ENCODE measurements at regions not wholly inside any gene's neighbourhood (a gene's known extent, or its start where the extent isn't known, plus 50 kb on each side); places are given as distances from the start of the nearest gene placed in this dataset.

DNA sequence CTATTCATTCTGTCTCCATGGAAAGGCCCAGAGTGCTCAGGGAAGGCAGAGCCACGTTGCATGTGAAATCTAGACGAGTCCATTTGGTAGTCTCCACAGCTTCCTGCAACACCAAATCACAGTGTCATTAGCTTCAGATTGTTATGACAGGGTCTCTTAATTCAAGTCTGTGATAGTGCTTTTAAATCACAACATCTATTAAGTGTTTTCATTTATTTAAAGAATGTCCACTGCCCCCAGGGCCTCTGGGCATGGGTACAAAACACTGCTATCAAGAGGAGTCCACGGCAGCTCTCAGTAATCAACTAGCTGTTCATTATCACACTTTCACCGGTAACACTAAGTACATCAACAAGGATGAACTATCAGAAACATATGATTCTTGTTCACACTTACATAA, 455.9 kb upstream of the JARID2 start:
- peaks cover 25% of the 10 kb centered on the region for H3K4me1 ChIP-seq (ENCODE audit: control insufficient read depth, insufficient read depth, low read length)
- WGBS, 2 experiments: 91 to 92% methylated on average over 4 of the region's 4 CpGs
- no peak overlapping the region for H3K4me3 ChIP-seq (ENCODE audit: insufficient read depth, low read depth, low read length)
- H3K9me3 ChIP-seq (ENCODE audit: control insufficient read depth, low read length): no peaks in the 10 kb centered on the region
- H3K27ac ChIP-seq (ENCODE audit: insufficient read depth, low read depth, low read length, poor library complexity, severe bottlenecking): no peak overlapping the region
- no peaks in the 10 kb centered on the region for H3K36me3 ChIP-seq (ENCODE audit: control insufficient read depth, insufficient read depth, low read length)
- H3K27me3 ChIP-seq (ENCODE audit: control insufficient read depth, insufficient read depth, low read length, poor library complexity, severe bottlenecking): no peaks in the 10 kb centered on the region

GRCh38 chr6:14790976-14791375, 454.9 kb upstream of the JARID2 start:
- Histone ChIP-seq H3K36me3 (ENCODE audit: control insufficient read depth, insufficient read depth, low read length) (no peaks in the 10 kb centered on the region), H3K4me1 (ENCODE audit: control insufficient read depth, insufficient read depth, low read length) (peaks cover 16% of the 10 kb centered on the region)
- WGBS, 2 experiments: 95 to 100% methylated on average over 1 of the region's 1 CpG

GRCh38 chr6:14791526-14791925, 454.3 kb upstream of the JARID2 start:
- peaks cover 13% of the 10 kb centered on the region for H3K4me1 ChIP-seq (ENCODE audit: control insufficient read depth, insufficient read depth, low read length)
- 50 to 80% methylated on average over 1 of the region's 2 CpGs for WGBS, 2 experiments

More at GRCh38 chr6:14790976-14791375, 454.9 kb upstream of the JARID2 start:
- Histone ChIP-seq H3K9me3 (ENCODE audit: control insufficient read depth, low read length) (no peaks in the 10 kb centered on the region), H3K27ac (ENCODE audit: insufficient read depth, low read depth, low read length, poor library complexity, severe bottlenecking) (no peak overlapping the region), H3K27me3 (ENCODE audit: control insufficient read depth, insufficient read depth, low read length, poor library complexity, severe bottlenecking) (no peaks in the 10 kb centered on the region), H3K4me3 (ENCODE audit: insufficient read depth, low read depth, low read length) (no peak overlapping the region)

DNA sequence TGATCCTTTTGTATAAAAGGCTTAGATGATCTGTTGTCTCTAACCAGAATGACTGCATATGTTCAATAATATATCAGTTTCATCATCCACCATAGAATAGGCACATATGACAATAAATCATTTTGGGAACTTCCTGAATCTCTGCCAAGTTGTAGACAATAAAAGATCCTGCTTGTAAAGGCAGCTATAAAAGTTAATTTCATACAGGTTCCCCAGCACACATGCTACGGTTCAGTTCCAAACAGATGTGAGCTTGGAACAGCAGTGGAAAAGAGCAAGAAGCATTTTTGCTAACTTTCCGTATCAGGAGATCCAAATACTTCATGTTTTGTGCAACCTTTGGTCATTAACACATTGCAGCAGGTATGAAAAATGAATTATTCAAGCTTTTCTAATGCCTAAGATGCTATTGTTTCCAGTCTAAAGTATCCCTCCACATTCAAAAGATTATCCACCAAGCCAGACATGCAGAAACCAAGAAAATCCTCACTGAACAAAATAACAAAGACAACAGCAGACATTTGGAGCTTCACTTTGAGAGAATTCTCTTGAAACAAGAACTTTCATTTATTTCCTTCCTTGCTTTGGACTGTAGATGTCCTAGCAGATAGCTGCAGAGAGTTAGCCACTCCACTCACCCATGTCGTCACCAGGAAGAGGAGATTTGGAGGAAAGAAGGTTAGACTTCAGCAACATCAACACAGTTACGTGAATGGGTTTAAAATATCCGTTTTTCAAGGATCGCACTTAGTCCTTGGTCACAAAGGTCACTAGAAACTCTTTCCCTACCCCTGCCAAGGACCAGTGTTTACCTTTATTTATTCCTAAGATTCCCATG, 453.5 kb upstream of the JARID2 start:
- H3K4me1 ChIP-seq (ENCODE audit: control insufficient read depth, insufficient read depth, low read length): peaks cover 9% of the 10 kb centered on the region
- no peaks in the 10 kb centered on the region for H3K9me3 ChIP-seq (ENCODE audit: control insufficient read depth, low read length)
- H3K4me3 ChIP-seq (ENCODE audit: insufficient read depth, low read depth, low read length): no peak overlapping the region
- no peaks in the 10 kb centered on the region for H3K36me3 ChIP-seq (ENCODE audit: control insufficient read depth, insufficient read depth, low read length)
- no peak overlapping the region for H3K27ac ChIP-seq (ENCODE audit: insufficient read depth, low read depth, low read length, poor library complexity, severe bottlenecking)
- H3K27me3 ChIP-seq (ENCODE audit: control insufficient read depth, insufficient read depth, low read length, poor library complexity, severe bottlenecking): no peaks in the 10 kb centered on the region
- 94 to 97% methylated on average over 6 of the region's 6 CpGs for WGBS, 2 experiments

More at GRCh38 chr6:14791526-14791925, 454.3 kb upstream of the JARID2 start:
- no peak overlapping the region for H3K4me3 ChIP-seq (ENCODE audit: insufficient read depth, low read depth, low read length)
- no peaks in the 10 kb centered on the region for H3K9me3 ChIP-seq (ENCODE audit: control insufficient read depth, low read length)
- H3K36me3 ChIP-seq (ENCODE audit: control insufficient read depth, insufficient read depth, low read length): no peaks in the 10 kb centered on the region
- H3K27ac ChIP-seq (ENCODE audit: insufficient read depth, low read depth, low read length, poor library complexity, severe bottlenecking): no peak overlapping the region
- H3K27me3 ChIP-seq (ENCODE audit: control insufficient read depth, insufficient read depth, low read length, poor library complexity, severe bottlenecking): no peaks in the 10 kb centered on the region

GRCh38 chr6:14795451-14795850, 450.4 kb upstream of the JARID2 start:
- 96 to 97% methylated on average over 7 of the region's 7 CpGs for WGBS, 2 experiments
- no peaks in the 10 kb centered on the region for H3K4me1 ChIP-seq (ENCODE audit: control insufficient read depth, insufficient read depth, low read length)
- H3K27me3 ChIP-seq (ENCODE audit: control insufficient read depth, insufficient read depth, low read length, poor library complexity, severe bottlenecking): no peaks in the 10 kb centered on the region
- H3K4me3 ChIP-seq (ENCODE audit: insufficient read depth, low read depth, low read length): no peak overlapping the region
- H3K9me3 ChIP-seq (ENCODE audit: control insufficient read depth, low read length): no peaks in the 10 kb centered on the region
- H3K27ac ChIP-seq (ENCODE audit: insufficient read depth, low read depth, low read length, poor library complexity, severe bottlenecking): no peak overlapping the region
- no peaks in the 10 kb centered on the region for H3K36me3 ChIP-seq (ENCODE audit: control insufficient read depth, insufficient read depth, low read length)

DNA sequence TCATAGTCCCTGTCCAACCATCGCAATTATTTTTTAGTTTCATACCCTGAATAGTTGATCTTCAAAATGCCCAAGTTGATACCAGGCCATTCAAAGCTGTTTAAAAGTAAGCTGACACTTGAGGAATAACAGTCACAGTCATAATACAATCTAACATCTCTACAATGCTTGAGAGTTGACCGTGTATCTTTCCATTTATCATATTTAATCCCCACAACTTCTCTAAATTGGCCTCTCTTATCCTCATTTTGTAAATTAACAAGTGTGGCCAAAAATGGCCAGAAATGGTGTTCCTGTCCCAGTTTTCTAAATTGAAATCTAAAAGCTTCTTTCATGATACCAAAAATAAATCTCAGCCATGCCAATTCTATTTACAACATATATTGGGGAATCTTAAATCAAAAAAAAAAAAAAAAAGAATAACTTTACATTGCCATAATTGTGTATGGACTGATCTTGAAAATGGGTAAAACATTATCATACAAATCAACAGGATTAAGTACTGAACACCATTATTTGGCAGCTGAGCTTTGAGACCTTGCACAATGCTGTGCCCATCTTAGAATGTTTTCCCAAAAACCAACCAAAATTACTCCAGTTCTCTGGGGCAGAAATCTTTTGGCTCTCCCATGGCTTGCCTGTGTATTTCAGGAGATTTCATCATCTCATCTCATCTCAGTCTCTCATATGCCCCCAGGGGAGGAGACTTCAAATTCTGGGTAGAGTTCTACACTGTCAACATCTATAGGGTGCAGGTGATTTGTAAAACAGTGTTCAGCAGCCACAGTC, 448.7 kb upstream of the JARID2 start:
- no peaks in the 10 kb centered on the region for H3K27me3 ChIP-seq (ENCODE audit: control insufficient read depth, insufficient read depth, low read length, poor library complexity, severe bottlenecking)
- no peak overlapping the region for H3K27ac ChIP-seq (ENCODE audit: insufficient read depth, low read depth, low read length, poor library complexity, severe bottlenecking)
- H3K4me1 ChIP-seq (ENCODE audit: control insufficient read depth, insufficient read depth, low read length): no peaks in the 10 kb centered on the region
- no peaks in the 10 kb centered on the region for H3K9me3 ChIP-seq (ENCODE audit: control insufficient read depth, low read length)
- WGBS, 2 experiments: 96 to 98% methylated on average over 2 of the region's 2 CpGs
- no peak overlapping the region for H3K4me3 ChIP-seq (ENCODE audit: insufficient read depth, low read depth, low read length)
- H3K36me3 ChIP-seq (ENCODE audit: control insufficient read depth, insufficient read depth, low read length): no peaks in the 10 kb centered on the region

- no peaks in the 10 kb centered on the region for H3K27me3 ChIP-seq (ENCODE audit: control insufficient read depth, insufficient read depth, low read length, poor library complexity, severe bottlenecking)
- H3K4me1 ChIP-seq (ENCODE audit: control insufficient read depth, insufficient read depth, low read length): no peaks in the 10 kb centered on the region
- no peak overlapping the region for H3K27ac ChIP-seq (ENCODE audit: insufficient read depth, low read depth, low read length, poor library complexity, severe bottlenecking)
- H3K9me3 ChIP-seq (ENCODE audit: control insufficient read depth, low read length): no peaks in the 10 kb centered on the region
- H3K36me3 ChIP-seq (ENCODE audit: control insufficient read depth, insufficient read depth, low read length): no peaks in the 10 kb centered on the region
- H3K4me3 ChIP-seq (ENCODE audit: insufficient read depth, low read depth, low read length): no peak overlapping the region
These were observed 447.8 kb upstream of the JARID2 start for GRCh38 chr6:14797875-14798593.

DNA sequence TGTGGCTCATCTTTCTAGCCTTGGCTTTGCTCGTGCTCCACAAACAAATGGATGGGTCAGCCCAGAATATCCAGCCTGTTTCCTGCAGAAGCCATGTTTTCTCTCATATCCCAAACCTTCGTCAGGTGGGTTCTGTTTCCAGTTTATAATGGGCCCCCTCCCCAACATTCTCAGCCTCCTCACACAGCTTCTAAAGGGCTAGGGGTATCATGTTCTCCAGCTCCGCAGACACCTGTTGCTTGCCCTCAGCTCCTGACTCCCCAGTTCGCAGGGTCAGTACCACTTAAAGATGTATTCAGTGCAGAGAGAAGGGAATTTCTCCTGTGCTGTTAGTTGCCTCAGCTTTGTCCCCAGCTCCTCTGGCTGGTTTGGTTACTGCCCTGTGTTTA, 447.3 kb upstream of the JARID2 start:
- Histone ChIP-seq H3K4me3 (ENCODE audit: insufficient read depth, low read depth, low read length) (no peak overlapping the region), H3K9me3 (ENCODE audit: control insufficient read depth, low read length) (no peaks in the 10 kb centered on the region), H3K36me3 (ENCODE audit: control insufficient read depth, insufficient read depth, low read length) (no peaks in the 10 kb centered on the region), H3K27me3 (ENCODE audit: control insufficient read depth, insufficient read depth, low read length, poor library complexity, severe bottlenecking) (no peaks in the 10 kb centered on the region), H3K27ac (ENCODE audit: insufficient read depth, low read depth, low read length, poor library complexity, severe bottlenecking) (no peak overlapping the region), H3K4me1 (ENCODE audit: control insufficient read depth, insufficient read depth, low read length) (no peaks in the 10 kb centered on the region)
- 89% methylated on average over 4 of the region's 4 CpGs for WGBS, 2 experiments

DNA sequence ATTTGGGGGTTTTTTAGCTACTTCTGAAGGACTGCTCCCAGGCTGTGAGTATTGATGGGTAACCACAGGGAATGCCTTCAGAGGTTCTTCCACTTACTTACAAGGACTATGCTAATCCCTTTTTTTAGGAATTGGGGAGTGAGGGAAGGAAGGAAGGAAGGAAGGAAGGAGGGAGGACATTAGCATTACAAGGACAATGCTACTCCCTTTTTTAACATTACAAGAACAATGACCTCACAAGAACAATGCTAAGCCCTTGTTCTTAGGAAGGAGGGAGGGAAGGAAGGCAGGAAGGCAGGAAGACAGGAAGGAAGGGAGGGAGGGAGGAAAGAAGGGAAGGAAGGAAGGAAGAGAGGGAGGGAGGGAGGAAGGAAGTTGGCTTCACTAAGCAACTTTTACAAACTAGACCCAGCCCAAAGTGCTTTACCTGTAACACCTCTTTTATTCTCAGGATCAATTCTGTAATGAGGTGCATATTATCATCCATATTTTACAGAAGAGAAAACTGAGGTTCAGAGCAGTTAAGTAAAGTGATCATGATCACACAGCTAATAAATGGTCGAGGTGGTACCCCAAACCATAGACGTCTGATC, 446.8 kb upstream of the JARID2 start:
- Histone ChIP-seq H3K9me3 (ENCODE audit: control insufficient read depth, low read length) (no peaks in the 10 kb centered on the region), H3K4me3 (ENCODE audit: insufficient read depth, low read depth, low read length) (no peak overlapping the region), H3K27me3 (ENCODE audit: control insufficient read depth, insufficient read depth, low read length, poor library complexity, severe bottlenecking) (no peaks in the 10 kb centered on the region), H3K36me3 (ENCODE audit: control insufficient read depth, insufficient read depth, low read length) (no peaks in the 10 kb centered on the region), H3K27ac (ENCODE audit: insufficient read depth, low read depth, low read length, poor library complexity, severe bottlenecking) (no peak overlapping the region), H3K4me1 (ENCODE audit: control insufficient read depth, insufficient read depth, low read length) (no peaks in the 10 kb centered on the region)
- 89 to 98% methylated on average over 2 of the region's 2 CpGs for WGBS, 2 experiments

DNA sequence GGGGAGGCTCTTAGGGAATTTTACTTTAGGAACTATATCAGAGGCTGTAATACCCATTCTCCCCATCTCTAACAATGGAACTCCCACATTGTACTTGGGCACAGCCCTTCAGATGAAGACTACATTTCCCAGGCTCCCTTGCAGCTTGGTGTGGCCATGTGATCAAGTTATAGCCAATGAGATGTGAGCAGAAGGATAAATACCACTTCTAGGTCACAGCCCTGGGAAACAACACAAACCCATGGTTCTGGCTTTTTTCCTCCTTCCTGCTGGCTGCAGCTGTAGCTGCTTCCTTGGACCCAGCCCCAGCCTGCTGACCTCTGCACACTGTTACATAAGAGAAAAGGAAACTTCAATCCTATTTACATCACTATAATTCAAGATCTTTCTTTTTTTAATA, 445.9 kb upstream of the JARID2 start:
- H3K27ac ChIP-seq (ENCODE audit: insufficient read depth, low read depth, low read length, poor library complexity, severe bottlenecking): no peak overlapping the region
- H3K9me3 ChIP-seq (ENCODE audit: control insufficient read depth, low read length): no peaks in the 10 kb centered on the region
- no peaks in the 10 kb centered on the region for H3K4me1 ChIP-seq (ENCODE audit: control insufficient read depth, insufficient read depth, low read length)
- H3K27me3 ChIP-seq (ENCODE audit: control insufficient read depth, insufficient read depth, low read length, poor library complexity, severe bottlenecking): no peaks in the 10 kb centered on the region
- H3K4me3 ChIP-seq (ENCODE audit: insufficient read depth, low read depth, low read length): no peak overlapping the region
- no peaks in the 10 kb centered on the region for H3K36me3 ChIP-seq (ENCODE audit: control insufficient read depth, insufficient read depth, low read length)
